ENCODE measurements at regions not wholly inside any gene's neighbourhood (a gene's known extent, or its start where the extent isn't known, plus 50 kb on each side); places are given as distances from the start of the nearest gene placed in this dataset.

DNA sequence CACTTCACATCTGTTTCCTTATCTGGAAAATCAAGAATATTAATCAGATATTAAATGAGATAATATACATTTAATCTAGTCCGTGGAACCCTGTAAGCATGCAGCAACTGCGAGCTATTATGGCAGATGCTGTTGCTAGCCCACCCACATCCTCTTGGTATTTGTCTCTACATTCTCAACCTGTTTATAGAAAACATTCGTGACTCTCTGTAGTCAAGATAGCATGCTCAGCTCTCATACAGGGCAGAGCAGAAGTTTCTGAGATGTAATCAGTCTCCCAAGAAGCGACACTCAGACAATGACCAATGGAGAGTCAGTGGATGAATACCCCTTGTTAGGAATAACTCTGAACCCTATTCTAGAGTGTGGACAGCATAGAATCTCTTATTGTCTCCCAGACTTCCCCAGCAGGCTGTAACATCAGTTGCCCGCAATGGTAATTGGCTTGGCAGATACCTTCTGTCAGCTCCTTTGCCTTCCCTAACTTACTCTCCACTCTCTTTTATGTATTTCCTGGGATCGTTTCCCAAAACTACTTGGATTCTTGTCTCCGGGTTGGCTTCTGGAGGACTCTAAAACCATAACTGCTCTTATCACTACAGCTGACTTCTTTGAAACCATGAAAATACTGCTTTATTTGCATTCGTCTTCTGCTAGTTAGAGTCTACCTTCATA is 400.7 kb upstream of the TNP1 start:
- Histone ChIP-seq H3K4me3 (no peak overlapping the region), H3K4me1 (replicated peaks) (peaks cover 9% of the 10 kb centered on the region), H3K27me3 (replicated peaks; ENCODE audit: insufficient read depth) (no peaks in the 10 kb centered on the region), H3K27ac (peak overlapping the region in 1 of 2 donors; percentile 4), H3K9me3 (no peaks in the 10 kb centered on the region), H3K36me3 (no peaks in the 10 kb centered on the region)
- no peak for DNase-seq (ENCODE audit: low spot score)
- TF ChIP-seq CTCF (IDR thresholded peaks at IDR 0.05) (no peak), POLR2AphosphoS5 (IDR thresholded peaks at IDR 0.05) (peak; percentile 33)
- WGBS: 49% methylated on average over 8 of the region's 8 CpGs
- intact Hi-C loops (cut with DNase I): no loop called here

- H3K9me3 ChIP-seq: no peaks in the 10 kb centered on the region
- H3K27me3 ChIP-seq (replicated peaks; ENCODE audit: insufficient read depth): no peaks in the 10 kb centered on the region
- 84% methylated on average over 3 of the region's 3 CpGs for WGBS
- no peaks in the 10 kb centered on the region for H3K36me3 ChIP-seq
- H3K4me1 ChIP-seq (replicated peaks): peaks cover 9% of the 10 kb centered on the region
- DNase-seq (ENCODE audit: low spot score): no peak
- TF ChIP-seq POLR2A (IDR thresholded peaks at IDR 0.05) (no peak), CTCF (IDR thresholded peaks at IDR 0.05) (no peak), POLR2AphosphoS5 (IDR thresholded peaks at IDR 0.05) (no peak)
- intact Hi-C loops (cut with DNase I): loop anchor here (10.0 kb wide), 4 partner anchors 57 to 487 kb away; no protein-coding TSS in a partner anchor
- no peak overlapping the region for H3K4me3 ChIP-seq
- H3K27ac ChIP-seq: no peak overlapping the region
Measured at GRCh38 chr2:217258170-217258569, 398.3 kb upstream of the TNP1 start.

DNA sequence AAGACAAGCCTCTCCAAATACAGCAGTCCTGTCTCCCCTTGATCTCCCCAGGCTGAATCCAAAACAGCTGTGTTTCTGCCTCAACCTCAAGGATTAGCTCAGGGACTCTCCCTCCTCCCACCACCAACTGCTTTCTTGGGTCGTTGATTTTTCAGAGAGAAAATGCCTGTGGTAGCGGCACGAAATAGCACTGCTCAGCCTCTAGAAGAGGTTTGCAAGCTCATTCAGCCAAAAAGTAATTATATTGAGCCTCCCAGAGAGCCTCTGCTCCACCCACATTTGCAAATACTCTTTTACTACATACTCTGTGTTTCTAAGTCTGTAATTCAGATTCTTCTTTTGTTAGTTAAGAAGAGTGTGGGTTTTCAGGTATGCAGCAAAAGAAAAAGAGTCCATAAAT is 396.4 kb upstream of the TNP1 start:
- Histone ChIP-seq H3K4me1 (replicated peaks) (peaks cover 9% of the 10 kb centered on the region), H3K9me3 (no peaks in the 10 kb centered on the region), H3K27me3 (replicated peaks; ENCODE audit: insufficient read depth) (no peaks in the 10 kb centered on the region), H3K36me3 (no peaks in the 10 kb centered on the region), H3K27ac (no peak overlapping the region), H3K4me3 (no peak overlapping the region)
- DNase-seq (ENCODE audit: low spot score): no peak
- TF ChIP-seq POLR2A (IDR thresholded peaks at IDR 0.05): no peak
- no peak for TF ChIP-seq CTCF (IDR thresholded peaks at IDR 0.05)
- TF ChIP-seq POLR2AphosphoS5 (IDR thresholded peaks at IDR 0.05): no peak
- 39% methylated on average over 3 of the region's 3 CpGs for WGBS
- intact Hi-C loops (cut with DNase I): loop anchor here (10.0 kb wide), 4 partner anchors 59 to 489 kb away; no protein-coding TSS in a partner anchor

- no peak overlapping the region for H3K27ac ChIP-seq
- DNase-seq (ENCODE audit: low spot score): no peak
- H3K4me3 ChIP-seq: no peak overlapping the region
- 98% methylated on average over 2 of the region's 2 CpGs for WGBS
- H3K36me3 ChIP-seq: no peaks in the 10 kb centered on the region
- TF ChIP-seq CTCF (IDR thresholded peaks at IDR 0.05) (no peak), POLR2AphosphoS5 (IDR thresholded peaks at IDR 0.05) (no peak)
- H3K9me3 ChIP-seq: no peaks in the 10 kb centered on the region
- intact Hi-C loops (cut with DNase I): loop anchor here (5.0 to 10.0 kb wide), 5 partner anchors 61 to 491 kb away; no protein-coding TSS in a partner anchor
- H3K27me3 ChIP-seq (replicated peaks; ENCODE audit: insufficient read depth): no peaks in the 10 kb centered on the region
- peaks cover 3% of the 10 kb centered on the region for H3K4me1 ChIP-seq (replicated peaks)
Measured at GRCh38 chr2:217254111-217254510, 394.2 kb upstream of the TNP1 start.

DNA sequence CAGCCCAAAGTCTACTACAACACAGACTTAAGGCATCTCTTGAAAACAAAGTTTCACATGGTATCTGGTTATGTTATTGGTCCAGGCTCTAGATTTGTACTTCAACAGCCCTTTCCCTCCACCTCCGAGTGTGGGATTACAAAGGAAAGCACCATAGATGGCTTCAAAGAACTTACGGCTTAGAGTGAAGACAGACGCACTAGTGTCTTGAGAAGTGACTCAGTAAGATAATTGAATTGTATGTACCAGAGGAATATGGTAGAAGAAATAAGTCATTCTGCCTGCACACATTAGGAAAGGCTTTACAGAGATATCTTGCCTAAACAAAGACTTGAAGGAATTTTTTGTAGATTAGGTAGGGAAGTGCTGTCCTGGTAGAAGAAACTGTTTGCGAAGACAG is 392.3 kb upstream of the TNP1 start:
- intact Hi-C loops (cut with DNase I): loop anchor here (5.0 to 10.0 kb wide), 5 partner anchors 63 to 493 kb away; no protein-coding TSS in a partner anchor

More for the DNA sequence above, 392.3 kb upstream of the TNP1 start:
- Histone ChIP-seq H3K4me1 (replicated peaks) (peaks cover 7% of the 10 kb centered on the region), H3K27ac (no peak overlapping the region), H3K36me3 (no peaks in the 10 kb centered on the region), H3K9me3 (no peaks in the 10 kb centered on the region), H3K27me3 (replicated peaks; ENCODE audit: insufficient read depth) (no peaks in the 10 kb centered on the region), H3K4me3 (no peak overlapping the region)
- no peak for DNase-seq (ENCODE audit: low spot score)
- WGBS: 90% methylated on average over 4 of the region's 4 CpGs
- TF ChIP-seq CTCF (IDR thresholded peaks at IDR 0.05): no peak
- no peak for TF ChIP-seq POLR2AphosphoS5 (IDR thresholded peaks at IDR 0.05)
- no peak for TF ChIP-seq POLR2A (IDR thresholded peaks at IDR 0.05)

All from prostate gland (tissue), 2 donors.